NOMO-1 treated with dmso at 0.1 percent for 144 hours (cell line): ENCODE measurements at regions not wholly inside any gene's neighbourhood (a gene's known extent, or its start where the extent isn't known, plus 50 kb on each side); places are given as distances from the start of the nearest gene placed in this dataset.

Source experiments
- DNase-seq: peaks from one replicate; lab custom pipeline; 2025; ENCODE audit not compliant: unreplicated experiment; lab: John Stamatoyannopoulos, UW

DNA sequence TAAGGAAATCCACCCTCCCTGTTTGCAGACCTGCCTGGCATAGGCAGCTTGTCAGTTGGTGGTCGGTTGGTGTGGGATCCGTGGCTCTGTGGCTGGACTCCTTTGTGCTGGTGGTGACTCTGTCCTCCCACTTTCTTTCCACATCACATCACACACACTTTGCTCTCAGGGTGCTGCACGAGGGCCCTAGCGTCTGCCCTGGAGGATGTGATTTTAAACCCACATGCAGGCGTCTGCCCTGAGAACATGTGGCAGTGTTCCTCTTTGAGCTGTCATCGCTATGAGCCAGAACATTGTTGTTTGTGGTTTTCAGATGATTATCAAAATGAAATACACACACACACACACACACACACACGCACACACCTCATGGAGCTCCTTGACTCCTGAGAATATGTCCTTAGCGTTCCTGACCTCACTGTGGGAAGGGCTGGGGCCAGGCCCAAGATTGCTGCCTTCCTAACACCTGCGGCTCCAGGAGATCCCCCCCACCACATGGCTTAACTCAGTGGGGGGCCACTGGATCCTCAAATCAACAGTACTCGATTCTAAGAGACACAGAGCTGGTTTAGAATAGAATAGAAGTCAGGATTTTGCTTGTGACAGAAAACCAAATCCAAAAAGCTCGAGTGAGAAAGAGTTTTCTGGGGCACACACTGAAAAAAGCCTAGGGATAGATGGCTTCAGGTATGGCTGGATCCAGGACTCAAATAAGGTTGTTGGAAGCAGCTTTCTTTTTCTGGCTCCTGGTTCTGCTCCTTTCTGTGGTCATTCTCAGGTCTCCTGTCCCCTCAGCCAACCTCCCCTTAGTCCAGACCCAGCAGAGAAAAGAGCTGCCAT lies 54.8 kb downstream of the RTP5 start:
- DNase-seq: no peak

GRCh38 chr2:241924909-241925250 lies 55.4 kb downstream of the RTP5 start:
- no peak for DNase-seq

DNA sequence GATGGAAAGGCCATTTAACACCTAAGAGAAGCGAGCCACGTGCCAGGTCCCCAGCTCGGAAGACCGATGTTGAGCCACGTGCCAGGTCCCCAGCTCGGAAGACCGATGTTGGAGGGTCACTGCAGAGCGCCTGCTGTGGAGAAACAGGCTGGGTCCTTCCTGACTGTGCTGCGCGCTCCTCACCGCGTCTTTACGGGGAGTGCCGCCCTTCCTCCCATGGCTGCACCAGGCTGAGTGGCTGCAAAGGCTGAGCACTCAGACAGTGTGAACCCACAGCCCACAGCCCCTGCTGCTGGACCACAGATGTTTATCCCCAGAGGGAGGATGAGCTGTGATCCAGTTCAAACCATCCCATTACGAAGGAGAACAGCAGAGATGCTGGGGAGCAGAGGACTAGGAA lies 55.7 kb downstream of the RTP5 start:
- DNase-seq: no peak

- no peak for DNase-seq
Measured at GRCh38 chr2:241925821-241926441, 56.4 kb downstream of the RTP5 start.

GRCh38 chr2:241926541-241927311 lies 57.2 kb downstream of the RTP5 start:
- DNase-seq: no peak

- DNase-seq: no peak
Measured at GRCh38 chr2:241929551-241930490, 60.3 kb downstream of the RTP5 start.

DNA sequence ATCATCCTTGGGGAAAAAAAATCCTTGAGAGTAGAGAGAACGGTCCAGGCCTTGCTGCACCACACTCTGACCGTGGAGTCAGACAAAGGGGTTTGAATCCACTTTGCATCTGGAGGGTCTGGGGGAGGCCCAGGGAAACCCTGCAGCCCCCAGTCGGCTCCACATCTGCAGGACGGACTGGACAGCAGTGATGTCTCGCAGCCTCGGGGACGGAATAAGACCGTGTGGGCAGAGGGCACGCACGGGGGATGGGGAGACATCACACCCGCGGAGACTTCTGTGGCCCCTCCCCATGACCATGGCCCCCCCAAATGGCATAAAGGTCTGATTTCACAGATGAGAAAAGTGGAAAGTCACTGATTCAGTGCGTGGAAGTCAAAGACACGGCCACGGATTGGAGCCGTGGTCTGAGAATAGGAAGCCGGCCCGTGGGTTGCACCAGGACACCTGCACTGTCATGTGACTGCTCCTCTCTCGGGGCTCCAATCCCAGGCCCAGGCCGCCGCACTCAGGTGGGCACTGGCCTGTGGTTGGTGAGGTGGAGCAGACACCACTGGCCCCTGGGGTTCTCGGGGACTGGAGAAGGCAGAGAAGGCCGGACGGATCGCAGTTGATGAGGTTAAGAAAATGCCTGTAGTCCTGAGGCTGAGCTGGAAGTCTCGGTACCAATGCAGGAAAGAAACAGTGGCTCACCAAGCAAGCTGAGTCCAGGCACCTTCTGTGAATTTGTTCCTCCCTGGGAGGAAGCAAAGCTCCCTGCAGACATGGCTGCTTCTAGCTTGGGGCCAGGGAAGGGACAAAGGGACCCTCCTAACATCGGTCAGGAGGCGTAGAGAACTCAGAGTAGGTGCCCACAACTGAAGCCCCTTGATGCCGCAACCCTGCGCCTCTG lies 61.8 kb downstream of the RTP5 start:
- DNase-seq: no peak

GRCh38 chr2:241931976-241932898 lies 62.7 kb downstream of the RTP5 start:
- DNase-seq: no peak

DNA sequence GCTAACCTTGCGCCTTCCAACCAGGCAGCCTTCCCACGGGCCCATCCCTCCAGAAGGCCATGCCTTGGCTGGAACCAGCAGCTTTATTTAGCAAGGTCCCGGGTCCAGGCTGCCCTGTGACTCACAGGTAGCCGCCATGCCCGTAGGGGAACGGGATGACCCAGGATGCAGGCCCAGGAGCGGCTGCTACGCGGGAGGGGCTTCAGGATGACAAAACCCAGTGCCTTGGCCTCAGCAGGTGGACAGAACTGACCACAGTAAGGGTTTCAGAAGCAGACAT lies 63.3 kb downstream of the RTP5 start:
- DNase-seq: no peak

- no peak for DNase-seq
Measured at GRCh38 chr2:241933179-241933911, 63.8 kb downstream of the RTP5 start.

- DNase-seq: no peak
Measured at GRCh38 chr2:241935314-241935713, 65.8 kb downstream of the RTP5 start.

DNA sequence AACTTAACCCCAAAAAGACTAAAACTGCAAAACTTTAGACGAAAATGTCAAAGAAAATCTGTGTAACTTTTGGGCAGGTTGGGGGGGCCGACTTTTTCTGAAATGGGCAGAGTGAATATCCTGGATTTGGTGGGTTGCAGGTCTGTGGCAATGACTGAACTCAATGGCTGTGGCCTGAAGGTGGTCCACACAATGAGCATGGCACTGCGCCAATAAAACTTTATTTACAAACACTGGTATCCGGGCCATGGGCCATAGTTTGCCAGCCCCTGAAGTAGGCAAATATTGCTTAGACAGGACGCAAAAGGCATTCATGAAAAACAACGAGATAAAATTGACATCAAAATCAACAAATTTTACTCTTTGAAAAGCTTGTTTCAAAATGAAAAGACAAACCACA lies 66.2 kb downstream of the RTP5 start:
- no peak for DNase-seq

DNA sequence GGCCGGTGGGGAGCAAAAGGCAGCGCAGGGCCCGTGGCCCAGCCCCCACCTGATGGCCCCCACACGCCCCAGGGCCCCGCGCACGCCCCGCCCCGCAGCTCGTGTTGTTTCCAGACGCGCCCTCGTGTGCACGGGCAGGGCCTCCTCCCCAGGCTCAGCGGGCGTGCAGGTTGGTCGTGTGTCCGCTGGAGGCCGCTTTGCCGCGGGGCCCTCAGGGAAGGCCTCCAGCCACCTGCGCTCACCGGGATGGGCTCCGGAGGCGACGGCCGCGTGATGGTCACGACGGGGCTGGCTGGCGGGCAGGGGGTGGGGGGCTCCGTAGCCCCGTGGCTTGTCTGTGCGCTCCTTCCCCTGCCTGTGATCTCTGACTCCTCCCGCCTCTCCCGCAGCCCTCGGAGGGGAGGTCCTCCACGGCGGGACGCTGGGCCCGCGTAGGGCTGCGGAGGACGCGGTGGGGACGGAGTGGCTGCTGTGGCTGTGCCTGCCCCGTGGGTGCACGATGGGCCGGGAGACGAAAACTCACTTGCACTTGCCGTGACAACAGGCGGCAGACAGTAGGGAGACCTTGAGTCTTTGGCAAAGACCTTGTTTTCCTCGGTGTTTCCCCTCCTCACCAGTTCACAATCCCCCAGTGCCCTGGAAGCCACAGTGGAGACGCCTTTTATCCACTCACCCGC lies 67.1 kb downstream of the RTP5 start:
- DNase-seq: no peak

DNA sequence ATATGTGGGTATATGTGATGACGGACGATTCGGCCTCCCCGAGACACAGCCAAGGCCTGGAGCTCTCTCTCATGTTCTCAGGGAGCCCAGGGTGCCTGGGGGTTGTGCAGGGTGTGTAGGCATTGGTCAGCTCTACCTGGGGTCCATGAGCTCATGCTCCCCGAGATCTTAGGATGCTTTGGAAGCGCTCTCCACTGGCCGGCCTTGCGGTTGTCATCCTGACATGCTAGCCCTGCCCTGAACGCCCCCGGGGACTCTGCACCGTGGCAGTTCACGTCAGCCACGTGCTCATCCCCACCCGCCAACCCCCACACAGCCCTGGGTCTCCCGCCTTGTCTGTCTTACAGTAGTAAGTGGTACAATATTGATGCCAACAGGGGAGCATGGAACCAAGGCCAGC lies 67.8 kb downstream of the RTP5 start:
- DNase-seq: no peak

- DNase-seq: no peak
Measured at GRCh38 chr2:241939541-241939940, 70.0 kb downstream of the RTP5 start.

DNA sequence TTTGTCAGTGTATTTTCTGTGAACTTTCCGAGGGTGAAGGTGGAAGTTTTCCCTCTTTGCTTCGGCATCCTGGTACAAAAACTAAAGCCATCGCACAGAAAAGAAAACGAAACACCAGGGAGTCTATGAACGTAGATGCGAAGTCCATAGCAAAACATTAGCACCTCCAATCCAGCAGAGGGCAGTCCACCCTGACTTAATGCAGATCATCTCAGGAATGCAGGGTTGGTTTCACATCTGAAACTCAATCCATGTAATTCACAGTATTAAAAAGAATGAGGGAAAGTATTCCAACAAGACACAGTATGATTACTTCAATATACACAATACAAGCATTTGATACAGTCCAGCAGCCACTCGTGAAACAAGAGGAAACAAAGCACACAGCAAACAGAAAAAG lies 70.8 kb downstream of the RTP5 start:
- DNase-seq: no peak

GRCh38 chr2:241941691-241942301 lies 72.3 kb downstream of the RTP5 start:
- no peak for DNase-seq
